Fibroblast of villous mesenchyme (primary cell): ENCODE measurements at regions not wholly inside any gene's neighbourhood (a gene's known extent, or its start where the extent isn't known, plus 50 kb on each side); places are given as distances from the start of the nearest gene placed in this dataset.

Experiments
- DNase-seq: peaks from one replicate; pipeline ENCODE4 v3.0.0-alpha.2; 2010; ENCODE audit warnings: low read depth
- H3K4me3 ChIP-seq: 2 replicates; pipeline ENCODE4 v1.5.1; 2011; ENCODE audit warnings: low read depth, mild to moderate bottlenecking, low read length
- CTCF ChIP-seq: IDR thresholded peaks from 2 replicates; pipeline ENCODE4 v1.5.1; 2012; ENCODE audit warnings: low read depth, mild to moderate bottlenecking, low read length; ENCODE audit not compliant: insufficient read depth

GRCh38 chr2:190802129-190802528 lies 78.5 kb upstream of the GLS start:
- no peak for DNase-seq
- H3K4me3 ChIP-seq: no peak overlapping the region
- TF ChIP-seq CTCF: no peak

DNA sequence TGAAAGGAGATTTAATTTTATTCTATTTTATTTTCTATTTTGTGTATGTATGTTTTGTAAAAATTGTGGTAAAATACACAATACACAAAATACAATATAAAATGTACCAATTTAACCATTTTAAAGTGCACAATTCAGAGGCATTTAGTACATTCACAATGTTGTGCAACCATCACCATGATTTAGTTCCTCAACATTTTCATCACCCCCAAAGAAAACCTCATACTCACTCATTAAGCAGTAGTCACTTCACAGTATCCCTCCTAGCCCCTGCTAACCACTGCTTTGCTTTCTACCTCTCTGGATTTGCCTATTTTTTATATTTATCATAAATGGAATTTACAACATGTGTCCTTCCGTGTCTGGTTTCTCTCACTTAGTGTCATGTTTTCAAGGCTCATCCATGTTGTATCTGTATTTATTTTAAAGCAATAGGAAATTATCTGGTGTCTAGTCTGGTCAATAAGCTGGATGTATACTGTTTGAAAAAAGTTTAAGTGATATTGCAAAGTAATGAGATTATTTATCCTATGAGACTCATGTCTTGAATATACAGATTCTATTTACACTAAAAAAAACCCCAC lies 77.9 kb upstream of the GLS start:
- DNase-seq: peak; percentile 36
- TF ChIP-seq CTCF: no peak
- no peak overlapping the region for H3K4me3 ChIP-seq

- peak; percentile 57 for TF ChIP-seq CTCF
- peak; percentile 65 for DNase-seq
- no peak overlapping the region for H3K4me3 ChIP-seq
Observed at GRCh38 chr2:190804182-190804795, 76.3 kb upstream of the GLS start.

DNA sequence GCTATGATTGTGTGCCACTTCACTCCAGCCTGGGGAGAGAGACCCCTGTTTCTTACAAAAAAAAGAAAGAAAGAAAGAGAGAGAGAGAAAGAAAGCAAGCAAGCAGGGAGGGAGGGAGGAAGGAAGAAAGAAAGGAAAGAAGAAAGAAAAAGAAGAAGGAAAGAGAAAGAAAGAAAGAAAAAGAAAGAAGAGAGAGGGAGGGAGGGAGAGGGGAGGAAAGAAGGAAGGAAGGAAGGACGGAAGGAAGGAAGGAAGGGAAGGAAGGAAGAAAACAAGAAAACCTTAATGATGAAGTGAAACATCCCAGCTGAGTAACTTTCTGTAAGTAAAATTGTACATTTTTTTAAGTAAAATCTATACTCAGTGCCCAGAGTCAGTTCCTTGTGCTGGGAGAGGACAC lies 75.5 kb upstream of the GLS start:
- no peak for DNase-seq
- no peak for TF ChIP-seq CTCF
- no peak overlapping the region for H3K4me3 ChIP-seq

DNA sequence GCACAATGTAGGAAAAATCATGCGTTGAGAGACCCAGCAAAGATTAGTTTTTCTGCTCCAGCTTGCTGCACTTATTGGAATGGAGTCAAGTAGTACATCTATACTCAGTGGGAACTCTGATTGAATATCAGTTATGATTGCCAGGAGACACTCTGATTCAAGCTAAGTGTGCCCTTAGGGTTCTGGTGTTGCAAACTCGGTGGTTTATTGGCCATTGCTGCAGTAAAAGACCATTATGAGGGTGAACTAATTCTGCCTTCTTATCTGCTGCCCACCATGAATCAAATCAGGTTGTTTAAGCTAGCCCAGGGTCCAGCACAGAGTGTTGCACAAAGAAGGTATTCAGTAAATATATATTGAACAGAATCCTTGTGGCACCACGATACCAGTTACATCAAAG lies 74.8 kb upstream of the GLS start:
- no peak for TF ChIP-seq CTCF
- DNase-seq: no peak

GRCh38 chr2:190807886-190808285 lies 72.7 kb upstream of the GLS start:
- no peak overlapping the region for H3K4me3 ChIP-seq
- no peak for DNase-seq
- TF ChIP-seq CTCF: no peak

More for the DNA sequence above, 74.8 kb upstream of the GLS start:
- no peak overlapping the region for H3K4me3 ChIP-seq
